Heart left ventricle (tissue), 16 donors: ENCODE measurements at regions not wholly inside any gene's neighbourhood (a gene's known extent, or its start where the extent isn't known, plus 50 kb on each side); places are given as distances from the start of the nearest gene placed in this dataset.
A peak's percentile ranks its signal among the peaks of the same experiment; 100 is the strongest.

Experiments
- ATAC-seq, 4 donors: fragments of 200-7000 bp; cut with Tn5 transposase; one replicate each; pipeline ENCODE4 v1.9.1; 2020 to 2022; ENCODE audit warnings: moderate library complexity in 4 of 4, mild to moderate bottlenecking in 3 of 4, moderate number of reproducible peaks in 1 of 4
- DNase-seq, 5 donors: peaks; one replicate each; pipeline ENCODE4 v3.0.0-alpha.2; 2020
- H3K27ac ChIP-seq, 12 donors: fragments of 200-600 bp; sonication (generic) in 4 of 12; one replicate each; pipeline versions ENCODE4 v1.5.0 to v1.8.0; 2016 to 2022; ENCODE audit warnings: mild to moderate bottlenecking in 2 of 12
- H3K27me3 ChIP-seq, 9 donors: fragments of 200-600 bp; sonication (generic) in 2 of 9; one replicate each; pipeline versions ENCODE4 v1.5.1 to v1.8.0; 2016 to 2022; ENCODE audit warnings: mild to moderate bottlenecking in 3 of 9
- H3K36me3 ChIP-seq, 9 donors: fragments of 200-600 bp; sonication (generic) in 2 of 9; one replicate each; pipeline versions ENCODE4 v1.5.0 to v1.8.0; 2018 to 2022; ENCODE audit warnings: mild to moderate bottlenecking in 2 of 9
- H3K4me1 ChIP-seq, 12 donors: fragments of 200-600 bp; sonication (generic) in 4 of 12; one replicate each; pipeline versions ENCODE4 v1.5.0 to v1.8.0; 2016 to 2022; ENCODE audit warnings: mild to moderate bottlenecking in 3 of 12
- H3K4me3 ChIP-seq, 12 donors: fragments of 200-600 bp; sonication (generic) in 4 of 12; one replicate each; pipeline versions ENCODE4 v1.5.0 to v1.8.0; 2017 to 2022; ENCODE audit warnings: mild to moderate bottlenecking in 9 of 12, moderate library complexity in 4 of 12
- H3K9me3 ChIP-seq, 12 donors: fragments of 200-600 bp; sonication (generic) in 4 of 12; one replicate each; pipeline versions ENCODE4 v1.5.0 to v1.8.0; 2016 to 2022; ENCODE audit warnings: mild to moderate bottlenecking in 1 of 12
- POLR2A ChIP-seq, 2 donors: fragments of 450-650 bp; IDR thresholded peaks; one replicate each; pipeline ENCODE4 v1.6.1; 2017; ENCODE audit warnings: antibody characterized with exemption in 2 of 2, mild to moderate bottlenecking in 2 of 2, moderate library complexity in 2 of 2
- WGBS, 4 donors: extraction: QIAGEN DNeasy Blood & Tissue Kit in 2 of 4; methylation state at CpG; one replicate each; pipeline versions ENCODE4 v1.1.5 to v1.1.7; 2013 to 2018; 5-methylcytosine and 5-hydroxymethylcytosine counted together
- intact Hi-C, 10 donors: fragments of 100-400 bp; cut with DNase I; formaldehyde crosslinking; loops; one replicate each; pipeline versions ENCODE4 v1.11.1 to v1.14.2; 2022
- TF ChIP-seq, protein P1 (sequence below), 12 donors: fragments of 200-600 bp; sonication (generic) in 4 of 12; IDR thresholded peaks; one replicate each; pipeline versions ENCODE4 v1.5.0 to v1.8.0; 2018 to 2022; ENCODE audit warnings: antibody characterized with exemption in 12 of 12, mild to moderate bottlenecking in 5 of 12
- donor health status: ischemic (EF 13 %, LVEDD 7.1; RV severe dilation, severe dysfunction).
- donor health status: healthy with polysubstance abuse.
- donor health status: DM: no; HTN: yes; CAD: no.
- donor health status: DM: no; HTN: no; CAD: no.
- donor health status: ischemic (EF 25% LVEDD 6.9; RV normal size, moderate dysfunction).
- donor health status: ischemic (EF 25% LVEDD 5.7; RV mildly dilated, moderate dysfunction).
- donor health status: healthy.
- donor health status: DM: yes; HTN: yes; CAD: no.
- donor health status: ischemic (EF 35%, LVEDD 5.7; RV mildly dilated, moderate dysfunction).
- donor health status: nonischemic (EF 11% LVEDD 7.7; RV severe dilation, severe dysfunction).
- donor health status: DM: yes; HTN: yes; CAD: no.
- donor health status: PGD.
- donor health status: ischemic (EF 29% LVEDD 5.4; RV normal size, mild dysfunction).
- donor health status: nonischemic (EF 23%, LVEDD 6.1; RV moderate dilation, normal function).

DNA sequence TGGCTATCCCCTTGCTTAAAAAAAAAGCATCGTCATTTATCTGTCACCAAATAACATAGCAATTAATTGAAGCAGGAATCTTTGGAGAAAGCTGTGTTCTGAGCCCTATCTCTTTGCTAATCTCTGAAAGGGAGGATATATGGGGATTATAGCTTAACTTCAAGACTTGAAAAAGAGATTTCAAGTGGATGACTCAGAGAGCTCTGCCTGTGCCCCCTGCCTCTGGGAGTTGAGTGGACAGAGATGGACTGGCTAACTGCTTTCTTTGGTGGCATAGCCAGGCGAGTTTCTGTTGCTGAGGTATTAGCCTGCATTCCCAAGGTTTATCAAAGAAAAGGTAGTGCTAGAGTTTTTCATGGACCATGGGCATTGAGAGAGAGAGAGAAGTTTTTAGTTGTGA is 91.6 kb downstream of the DDIT4L start:
- H3K36me3 ChIP-seq, result no peaks in the 10 kb centered on the region
- H3K27me3 ChIP-seq, result no peaks in the 10 kb centered on the region
- ATAC-seq, result no peak
- H3K27ac ChIP-seq, result no peak overlapping the region
- TF ChIP-seq, protein P1, sequence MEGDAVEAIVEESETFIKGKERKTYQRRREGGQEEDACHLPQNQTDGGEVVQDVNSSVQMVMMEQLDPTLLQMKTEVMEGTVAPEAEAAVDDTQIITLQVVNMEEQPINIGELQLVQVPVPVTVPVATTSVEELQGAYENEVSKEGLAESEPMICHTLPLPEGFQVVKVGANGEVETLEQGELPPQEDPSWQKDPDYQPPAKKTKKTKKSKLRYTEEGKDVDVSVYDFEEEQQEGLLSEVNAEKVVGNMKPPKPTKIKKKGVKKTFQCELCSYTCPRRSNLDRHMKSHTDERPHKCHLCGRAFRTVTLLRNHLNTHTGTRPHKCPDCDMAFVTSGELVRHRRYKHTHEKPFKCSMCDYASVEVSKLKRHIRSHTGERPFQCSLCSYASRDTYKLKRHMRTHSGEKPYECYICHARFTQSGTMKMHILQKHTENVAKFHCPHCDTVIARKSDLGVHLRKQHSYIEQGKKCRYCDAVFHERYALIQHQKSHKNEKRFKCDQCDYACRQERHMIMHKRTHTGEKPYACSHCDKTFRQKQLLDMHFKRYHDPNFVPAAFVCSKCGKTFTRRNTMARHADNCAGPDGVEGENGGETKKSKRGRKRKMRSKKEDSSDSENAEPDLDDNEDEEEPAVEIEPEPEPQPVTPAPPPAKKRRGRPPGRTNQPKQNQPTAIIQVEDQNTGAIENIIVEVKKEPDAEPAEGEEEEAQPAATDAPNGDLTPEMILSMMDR (IDR thresholded peaks at IDR 0.05), result no peak
- no peak for TF ChIP-seq POLR2A (IDR thresholded peaks at IDR 0.05)
- H3K4me1 ChIP-seq, result peaks cover 0 to 20% (median 4%) of the 10 kb centered on the region in 12 donors
- WGBS, 4 donors, result 90 to 95% (median 93%) methylated on average over 2 of the region's 2 CpGs
- intact Hi-C loops, result loop anchor here in 8 of 10 donors (5.0 to 10.0 kb wide), 5 partner anchors 104 to 646 kb away; no protein-coding TSS in a partner anchor
- no peaks in the 10 kb centered on the region for H3K9me3 ChIP-seq
- H3K4me3 ChIP-seq, result no peak overlapping the region
- DNase-seq, result no peak

DNA sequence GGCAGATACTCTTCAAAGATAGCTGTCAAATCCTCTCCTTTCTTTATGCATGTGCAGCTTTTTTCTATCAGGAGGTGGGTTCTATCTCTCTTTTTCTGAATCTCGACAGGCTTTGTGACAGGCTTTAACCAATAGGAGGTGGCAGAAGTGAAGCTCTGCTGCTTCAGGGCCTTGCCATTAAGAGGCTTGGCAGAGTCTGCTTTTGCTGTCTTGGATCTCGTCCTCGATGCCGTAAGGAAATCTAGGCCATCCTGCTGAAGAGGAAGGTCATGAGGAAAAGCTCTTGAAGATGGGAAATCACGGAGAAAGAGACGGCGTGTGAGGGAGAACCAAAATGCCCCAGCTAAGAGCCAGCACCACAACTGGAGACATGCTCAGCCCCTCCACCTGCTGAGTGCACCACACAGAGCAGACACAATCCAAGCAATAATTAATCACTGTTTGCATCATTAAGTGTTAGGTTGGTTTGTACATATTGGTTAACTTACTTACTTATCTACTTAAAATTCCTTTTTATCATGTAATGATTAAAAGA is 92.2 kb downstream of the DDIT4L start:
- intact Hi-C loops, result loop anchor here in 8 of 10 donors (5.0 to 10.0 kb wide), 5 partner anchors 103 to 647 kb away; no protein-coding TSS in a partner anchor
- H3K9me3 ChIP-seq, result no peaks in the 10 kb centered on the region
- no peaks in the 10 kb centered on the region for H3K27me3 ChIP-seq
- H3K4me1 ChIP-seq, result peaks cover 0 to 26% (median 10%) of the 10 kb centered on the region in 12 donors
- TF ChIP-seq, protein P1 (IDR thresholded peaks at IDR 0.05), result no peak
- no peak overlapping the region for H3K4me3 ChIP-seq
- WGBS, 4 donors, result 54 to 58% (median 55%) methylated on average over 7 of the region's 7 CpGs
- no peak for ATAC-seq
- no peak for DNase-seq
- no peak overlapping the region for H3K27ac ChIP-seq
- H3K36me3 ChIP-seq, result no peaks in the 10 kb centered on the region

DNA sequence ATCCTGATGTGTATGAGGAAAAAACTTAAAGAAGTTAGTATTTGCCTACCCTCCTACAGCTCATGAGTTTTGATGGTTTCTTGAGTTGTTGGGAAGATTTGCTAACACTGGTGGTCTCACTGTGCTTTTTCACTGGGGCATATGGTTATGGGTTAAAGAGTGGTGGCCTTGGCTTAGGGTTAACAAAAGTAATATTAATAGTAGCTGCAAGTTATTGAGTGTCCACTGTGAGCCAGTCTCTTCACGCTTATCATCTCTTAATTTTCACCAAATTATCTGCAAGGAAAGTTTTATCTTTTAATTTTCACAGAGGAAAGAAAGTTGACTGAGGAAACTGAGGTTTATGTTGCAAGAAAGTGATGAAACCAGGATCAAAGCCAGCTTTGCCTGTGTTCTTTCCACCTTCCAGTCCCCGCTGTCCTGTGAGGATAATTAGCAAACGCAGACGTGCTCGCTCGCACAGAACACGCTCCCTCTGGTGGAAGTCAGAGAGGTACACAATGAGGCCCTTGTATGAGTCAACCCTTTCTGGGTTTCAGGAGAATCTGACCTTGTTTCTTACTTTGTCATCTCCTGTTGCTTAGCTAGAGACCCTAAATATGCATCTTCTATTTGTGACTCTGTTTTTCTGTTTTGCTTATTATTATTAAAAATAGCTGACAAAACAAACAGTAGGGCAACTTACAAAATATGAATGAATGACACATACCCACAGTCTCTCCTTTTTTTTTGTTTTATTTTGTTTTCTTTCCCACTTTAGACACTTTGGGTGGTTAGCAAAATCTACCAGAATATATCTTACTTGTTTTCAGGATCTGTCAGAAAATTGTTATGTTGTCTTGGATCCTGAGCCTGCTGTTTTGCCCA is 94.3 kb downstream of the DDIT4L start:
- DNase-seq, result peak; percentile 37 to 75 (median 61)
- Histone ChIP-seq H3K27ac (peak overlapping the region in 4 of 12 donors; percentile 19 to 28 (median 26)), H3K9me3 (no peaks in the 10 kb centered on the region), H3K27me3 (no peaks in the 10 kb centered on the region), H3K36me3 (no peaks in the 10 kb centered on the region), H3K4me3 (no peak overlapping the region), H3K4me1 (peaks cover 0 to 28% (median 11%) of the 10 kb centered on the region in 12 donors)
- no peak for TF ChIP-seq POLR2A (IDR thresholded peaks at IDR 0.05)
- TF ChIP-seq, protein P1 (IDR thresholded peaks at IDR 0.05), result peak; percentile 38 to 78 (median 66)
- ATAC-seq, result peak; percentile 87 to 96 (median 92)
- intact Hi-C loops, result loop anchor here in 8 of 10 donors (5.0 to 10.0 kb wide), 5 partner anchors 101 to 649 kb away; no protein-coding TSS in a partner anchor
- 13 to 16% (median 14%) methylated on average over 7 of the region's 7 CpGs for WGBS, 4 donors
